22Rv1 (cell line): ENCODE measurements at regions not wholly inside any gene's neighbourhood (a gene's known extent, or its start where the extent isn't known, plus 50 kb on each side); places are given as distances from the start of the nearest gene placed in this dataset.

Experiments
- CTCF ChIP-seq: fragments of 450-650 bp; IDR thresholded peaks from 2 replicates; pipeline ENCODE4 v1.5.1; 2017; ENCODE audit warnings: mild to moderate bottlenecking
- ZFX ChIP-seq: fragments of 450-650 bp; IDR thresholded peaks from 2 replicates; pipeline ENCODE4 v1.6.1; 2017; ENCODE audit warnings: antibody characterized with exemption, borderline replicate concordance

GRCh38 chr9:26470284-26470683 lies 422.3 kb downstream of the CAAP1 start:
- TF ChIP-seq CTCF = no peak
- TF ChIP-seq ZFX = no peak
